ENCODE measurements at regions not wholly inside any gene's neighbourhood (a gene's known extent, or its start where the extent isn't known, plus 50 kb on each side); places are given as distances from the start of the nearest gene placed in this dataset.

DNA sequence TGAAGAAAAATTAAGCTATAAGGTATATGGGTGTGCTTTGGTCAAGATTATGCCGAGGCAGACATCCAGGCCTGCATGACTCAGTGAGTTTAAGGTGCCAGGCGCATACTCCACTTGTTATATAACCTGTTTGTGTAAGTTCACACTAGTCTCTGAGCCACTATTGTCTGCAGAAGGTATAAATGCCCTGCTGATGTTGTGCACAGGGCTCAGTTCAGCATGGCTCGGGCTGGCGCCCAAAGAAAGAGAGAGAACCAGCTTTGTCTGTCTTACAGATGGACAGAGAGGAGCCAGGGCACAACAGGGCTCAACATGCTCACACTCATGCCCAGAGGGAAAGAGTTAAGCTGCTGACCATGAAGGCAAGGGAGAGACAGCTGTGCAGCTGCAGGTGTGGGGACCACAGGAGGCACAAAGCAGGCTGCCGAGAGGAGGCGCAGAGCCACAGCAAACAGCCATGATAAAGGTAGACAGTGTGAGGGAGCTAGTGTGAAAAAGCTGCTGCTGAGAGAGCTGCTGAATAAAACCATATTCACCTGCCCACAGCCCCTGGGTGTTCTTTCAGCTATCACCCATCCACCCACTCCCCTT lies 1587.6 kb upstream of the C9orf72 start:
- ChIA-PET POLR2A (no interaction called here), RAD21 (ENCODE audit: unreplicated experiment) (no interaction called here), SMC1A (ENCODE audit: uncharacterized antibody, unreplicated experiment) (no interaction called here), CTCF (no interaction called here)
- Histone ChIP-seq H3K79me2 (ENCODE audit: control insufficient read depth, insufficient read depth, low read length) (no peaks in the 10 kb centered on the region), H3K9me3 (replicated peaks; ENCODE audit: control insufficient read depth, insufficient read depth, low read length) (no peaks in the 10 kb centered on the region), H3K36me3 (ENCODE audit: control insufficient read depth in 2 of 2, insufficient read depth in 2 of 2, low read length in 1 of 2) (no peaks in the 10 kb centered on the region), H3K9ac (ENCODE audit: control insufficient read depth, insufficient read depth, low read length) (no peak overlapping the region), H3K4me2 (ENCODE audit: control insufficient read depth, insufficient read depth) (no peak overlapping the region), H3K27ac (ENCODE audit: control insufficient read depth, insufficient read depth) (no peak overlapping the region), H3K27me3 (replicated peaks in 1 of 2; ENCODE audit: control insufficient read depth in 2 of 2, insufficient read depth in 2 of 2, low read length in 1 of 2) (no peaks in the 10 kb centered on the region), H3K4me3 (no peak overlapping the region), H3K4me1 (ENCODE audit: control insufficient read depth, insufficient read depth, low read length) (no peaks in the 10 kb centered on the region), H4K20me1 (ENCODE audit: control insufficient read depth, insufficient read depth) (no peaks in the 10 kb centered on the region), H2AFZ (ENCODE audit: control insufficient read depth, low read depth, low read length) (no peak overlapping the region)
- ATAC-seq (no peak), DNase-seq (ENCODE audit: low read depth, low spot score) (no peak), FAIRE-seq (no peak)
- in situ Hi-C loops (cut with MboI), result no loop called here
- intact Hi-C loops (cut with micrococcal nuclease; ENCODE audit: unreplicated experiment), result no loop called here
- 48% methylated on average over 6 of the region's 6 CpGs for WGBS (ENCODE audit: insufficient coverage, insufficient replicate concordance, low lambda C conversion rate, missing lambda C conversion rate)
- TF ChIP-seq NR2F1 (conservative IDR thresholded peaks at IDR 0.05) (no peak), SIX5 (IDR thresholded peaks at IDR 0.05; ENCODE audit: low read depth, low read length, severe bottlenecking) (no peak), KLF5 (IDR thresholded peaks at IDR 0.05; ENCODE audit: partially characterized antibody) (no peak), RB1 (IDR thresholded peaks at IDR 0.05; ENCODE audit: borderline replicate concordance) (no peak), LARP7 (IDR thresholded peaks at IDR 0.05) (no peak), ESRRA (IDR thresholded peaks at IDR 0.05; ENCODE audit: low read length) (no peak), ZNF622 (IDR thresholded peaks at IDR 0.05) (no peak), NRF1 (conservative IDR thresholded peaks at IDR 0.05; ENCODE audit: low read depth, low read length) (no peak), RAD21 (IDR thresholded peaks at IDR 0.05; ENCODE audit: insufficient read depth, low read depth, low read length) (no peak)
- TF ChIP-seq, protein P1, sequence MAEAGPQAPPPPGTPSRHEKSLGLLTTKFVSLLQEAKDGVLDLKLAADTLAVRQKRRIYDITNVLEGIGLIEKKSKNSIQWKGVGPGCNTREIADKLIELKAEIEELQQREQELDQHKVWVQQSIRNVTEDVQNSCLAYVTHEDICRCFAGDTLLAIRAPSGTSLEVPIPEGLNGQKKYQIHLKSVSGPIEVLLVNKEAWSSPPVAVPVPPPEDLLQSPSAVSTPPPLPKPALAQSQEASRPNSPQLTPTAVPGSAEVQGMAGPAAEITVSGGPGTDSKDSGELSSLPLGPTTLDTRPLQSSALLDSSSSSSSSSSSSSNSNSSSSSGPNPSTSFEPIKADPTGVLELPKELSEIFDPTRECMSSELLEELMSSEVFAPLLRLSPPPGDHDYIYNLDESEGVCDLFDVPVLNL (IDR thresholded peaks at IDR 0.05; ENCODE audit: low read depth, low read length), result no peak
- TF ChIP-seq, protein P2, sequence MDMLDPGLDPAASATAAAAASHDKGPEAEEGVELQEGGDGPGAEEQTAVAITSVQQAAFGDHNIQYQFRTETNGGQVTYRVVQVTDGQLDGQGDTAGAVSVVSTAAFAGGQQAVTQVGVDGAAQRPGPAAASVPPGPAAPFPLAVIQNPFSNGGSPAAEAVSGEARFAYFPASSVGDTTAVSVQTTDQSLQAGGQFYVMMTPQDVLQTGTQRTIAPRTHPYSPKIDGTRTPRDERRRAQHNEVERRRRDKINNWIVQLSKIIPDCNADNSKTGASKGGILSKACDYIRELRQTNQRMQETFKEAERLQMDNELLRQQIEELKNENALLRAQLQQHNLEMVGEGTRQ (IDR thresholded peaks at IDR 0.05; ENCODE audit: borderline replicate concordance, low read depth, low read length), result no peak
- BruUV-seq (replicated peaks), result no TSS peak
